Nephron (organoid): ENCODE measurements at regions not wholly inside any gene's neighbourhood (a gene's known extent, or its start where the extent isn't known, plus 50 kb on each side); places are given as distances from the start of the nearest gene placed in this dataset.
"Not testable (repeated sequence)": the region's sequence is repeated elsewhere in the genome, so short reads cannot be mapped to it uniquely, and the experiment has no call there.

ENCODE experiments used
- H3K27ac Mint-ChIP-seq, 3 experiments: 2 replicates each; pipeline ENCODE4 v1.8.0; 2020; ENCODE audit warnings: mixed read lengths in 3 of 3, mild to moderate bottlenecking in 2 of 3, moderate library complexity in 1 of 3
- H3K27me3 Mint-ChIP-seq: 2 replicates; pipeline ENCODE4 v1.8.0; 2021; ENCODE audit warnings: low read depth, mild to moderate bottlenecking, moderate library complexity, mixed read lengths
- H3K36me3 Mint-ChIP-seq: 2 replicates; pipeline ENCODE4 v1.8.0; 2020; ENCODE audit warnings: low read depth, mixed read lengths
- H3K4me1 Mint-ChIP-seq: 2 replicates; pipeline ENCODE4 v1.8.0; 2020; ENCODE audit warnings: mixed read lengths
- H3K4me3 Mint-ChIP-seq, 3 experiments: 2 replicates each; pipeline ENCODE4 v1.8.0; 2020; ENCODE audit warnings: mild to moderate bottlenecking in 3 of 3, mixed read lengths in 3 of 3, moderate library complexity in 2 of 3
- H3K9me3 Mint-ChIP-seq: 2 replicates; pipeline ENCODE4 v1.8.0; 2020; ENCODE audit warnings: mixed read lengths
- TF ChIP-seq, protein P1 (sequence below), 3 experiments: fragments of 200-600 bp; sonication (generic); IDR thresholded peaks; one replicate each; pipeline ENCODE4 v1.5.0; 2021; ENCODE audit warnings: antibody characterized with exemption in 3 of 3; ENCODE audit not compliant: unreplicated experiment in 3 of 3

DNA sequence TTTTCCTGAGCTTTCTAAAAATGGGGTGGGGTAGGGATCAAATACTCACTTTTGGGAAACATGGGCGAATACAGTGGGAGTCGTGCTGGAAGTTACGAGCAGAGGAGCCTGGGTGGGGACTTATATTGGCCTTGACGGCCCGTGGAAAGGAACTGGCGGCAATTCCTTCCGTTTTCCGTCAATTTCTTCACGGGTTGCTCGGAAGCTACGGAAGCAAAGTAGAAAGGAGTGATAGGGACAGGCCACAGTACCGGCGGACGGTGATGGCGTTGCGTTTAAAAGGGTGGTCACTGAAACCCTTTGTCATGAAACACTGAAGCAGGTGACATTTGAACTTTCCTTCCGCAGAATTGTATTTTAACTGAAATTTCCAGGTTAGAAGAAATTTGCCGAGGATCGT is 505.0 kb downstream of the PRIM2 start:
- not testable (repeated sequence) for H3K9me3 Mint-ChIP-seq, H3K27ac Mint-ChIP-seq, H3K4me1 Mint-ChIP-seq, H3K4me3 Mint-ChIP-seq, H3K36me3 Mint-ChIP-seq
- peaks cover 69% of the 10 kb centered on the region for H3K27me3 Mint-ChIP-seq

DNA sequence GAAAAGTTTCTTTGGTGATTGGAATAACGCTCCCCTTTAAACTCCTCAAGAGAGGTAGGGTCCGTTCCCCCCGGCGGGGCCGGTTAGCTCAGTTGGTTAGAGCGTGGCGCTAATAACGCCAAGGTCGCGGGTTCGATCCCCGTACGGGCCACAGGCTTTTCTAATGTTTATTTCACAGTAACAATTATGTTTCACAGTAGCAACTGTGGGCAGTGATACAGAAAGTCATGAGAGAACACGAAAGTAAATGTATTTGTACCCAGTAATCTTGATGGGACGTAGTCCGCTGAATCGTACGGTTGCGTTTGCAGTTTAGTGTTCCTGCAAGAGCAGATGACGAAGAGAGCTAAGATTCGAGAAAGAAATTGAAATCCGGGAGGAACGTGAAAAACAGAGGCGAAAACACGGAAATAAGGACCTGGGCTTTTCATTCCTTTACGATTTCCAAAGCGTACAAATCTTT is 505.5 kb downstream of the PRIM2 start:
- Mint-ChIP-seq H3K36me3 (no peaks in the 10 kb centered on the region), H3K9me3 (no peaks in the 10 kb centered on the region), H3K27me3 (peaks cover 68% of the 10 kb centered on the region), H3K4me3 (no peak overlapping the region), H3K4me1 (no peaks in the 10 kb centered on the region), H3K27ac (no peak overlapping the region)
- TF ChIP-seq, protein P1, sequence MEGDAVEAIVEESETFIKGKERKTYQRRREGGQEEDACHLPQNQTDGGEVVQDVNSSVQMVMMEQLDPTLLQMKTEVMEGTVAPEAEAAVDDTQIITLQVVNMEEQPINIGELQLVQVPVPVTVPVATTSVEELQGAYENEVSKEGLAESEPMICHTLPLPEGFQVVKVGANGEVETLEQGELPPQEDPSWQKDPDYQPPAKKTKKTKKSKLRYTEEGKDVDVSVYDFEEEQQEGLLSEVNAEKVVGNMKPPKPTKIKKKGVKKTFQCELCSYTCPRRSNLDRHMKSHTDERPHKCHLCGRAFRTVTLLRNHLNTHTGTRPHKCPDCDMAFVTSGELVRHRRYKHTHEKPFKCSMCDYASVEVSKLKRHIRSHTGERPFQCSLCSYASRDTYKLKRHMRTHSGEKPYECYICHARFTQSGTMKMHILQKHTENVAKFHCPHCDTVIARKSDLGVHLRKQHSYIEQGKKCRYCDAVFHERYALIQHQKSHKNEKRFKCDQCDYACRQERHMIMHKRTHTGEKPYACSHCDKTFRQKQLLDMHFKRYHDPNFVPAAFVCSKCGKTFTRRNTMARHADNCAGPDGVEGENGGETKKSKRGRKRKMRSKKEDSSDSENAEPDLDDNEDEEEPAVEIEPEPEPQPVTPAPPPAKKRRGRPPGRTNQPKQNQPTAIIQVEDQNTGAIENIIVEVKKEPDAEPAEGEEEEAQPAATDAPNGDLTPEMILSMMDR (IDR thresholded peaks at IDR 0.05; ENCODE audit: unreplicated experiment in 3 of 3): no peak

DNA sequence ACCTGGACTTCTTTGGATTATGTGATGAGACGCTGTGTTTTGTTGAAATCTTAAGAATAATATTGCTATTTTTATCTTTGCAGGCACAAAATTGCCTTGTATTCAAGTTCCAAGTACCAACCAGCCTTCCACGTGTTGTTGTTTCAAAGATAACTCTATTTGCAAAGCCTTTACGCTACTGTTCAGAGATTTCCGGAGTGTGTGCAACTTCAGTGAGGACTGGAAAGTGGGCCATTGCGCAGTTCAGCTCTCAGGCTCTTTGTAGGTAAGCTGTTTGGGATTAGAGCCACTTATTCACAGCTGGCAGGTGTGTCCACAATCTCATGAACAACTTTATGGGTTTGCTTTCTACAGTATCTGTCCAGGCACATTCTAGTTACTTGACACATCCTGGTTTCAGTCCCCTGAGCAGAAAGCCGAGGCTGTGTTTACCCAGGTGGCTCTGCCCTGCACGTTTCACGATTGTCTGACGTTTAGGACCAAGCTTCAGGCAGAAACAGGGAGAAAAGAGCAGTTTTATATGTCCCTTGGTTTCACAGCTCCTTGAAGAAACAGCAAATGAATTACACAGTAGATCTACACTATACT is 520.3 kb downstream of the PRIM2 start:
- H3K4me1 Mint-ChIP-seq, H3K4me3 Mint-ChIP-seq, H3K27me3 Mint-ChIP-seq, H3K27ac Mint-ChIP-seq, H3K36me3 Mint-ChIP-seq, H3K9me3 Mint-ChIP-seq: not testable (repeated sequence)

DNA sequence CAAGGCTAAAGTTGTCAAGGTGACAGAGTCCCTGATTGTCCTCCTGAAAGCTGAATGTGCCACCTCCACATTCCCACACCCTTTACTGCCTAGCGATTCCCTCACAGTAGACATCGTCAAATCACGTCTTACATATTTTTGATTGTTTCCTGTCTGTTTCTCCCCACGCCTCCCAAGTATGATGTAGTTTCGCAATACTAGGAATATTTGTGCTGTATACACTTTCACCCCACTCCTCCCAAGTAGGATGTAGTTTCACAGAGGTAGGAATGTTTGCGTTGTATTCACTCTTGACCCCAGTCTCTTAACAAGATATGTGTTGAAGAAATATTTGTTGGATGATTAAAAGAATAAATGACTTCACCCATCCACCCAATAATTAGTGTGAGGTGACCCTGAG is 524.1 kb downstream of the PRIM2 start:
- not testable (repeated sequence) for H3K36me3 Mint-ChIP-seq, H3K27me3 Mint-ChIP-seq, H3K4me1 Mint-ChIP-seq, H3K9me3 Mint-ChIP-seq, H3K27ac Mint-ChIP-seq, H3K4me3 Mint-ChIP-seq

DNA sequence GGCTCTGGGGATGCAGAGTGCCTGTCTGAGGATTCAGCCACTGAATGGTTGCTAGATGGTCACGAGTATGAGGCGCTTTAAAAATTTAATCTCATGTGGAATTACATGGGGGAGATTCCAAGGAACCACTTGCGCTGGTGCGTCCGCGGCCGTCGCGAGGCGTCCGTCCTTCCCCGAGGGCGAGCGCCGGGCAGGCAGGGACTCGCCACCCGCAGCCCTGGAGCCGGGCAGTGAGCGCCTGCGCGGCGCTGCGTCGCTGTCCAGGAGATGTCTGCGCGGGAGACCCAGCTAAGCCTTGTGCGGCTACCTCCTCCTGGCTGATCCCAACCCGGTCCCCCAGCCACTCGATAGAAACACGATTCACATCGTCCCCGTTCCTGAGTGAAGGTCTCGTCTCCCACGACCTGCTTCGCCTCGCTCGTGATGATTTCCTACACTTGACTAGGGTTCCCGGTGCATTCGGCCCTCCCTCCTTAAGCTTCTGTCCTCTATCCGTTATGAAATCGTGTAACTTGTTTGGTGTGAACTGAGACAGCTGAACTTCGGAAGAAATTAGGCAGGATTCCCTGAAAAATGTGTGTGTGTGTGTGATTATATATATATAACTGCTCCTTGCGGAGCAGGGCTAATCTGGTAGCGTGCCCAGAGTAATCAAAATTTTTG is 536.4 kb downstream of the PRIM2 start:
- not testable (repeated sequence) for H3K4me3 Mint-ChIP-seq, H3K27ac Mint-ChIP-seq, H3K9me3 Mint-ChIP-seq, H3K36me3 Mint-ChIP-seq, H3K4me1 Mint-ChIP-seq
- peaks cover 21% of the 10 kb centered on the region for H3K27me3 Mint-ChIP-seq

DNA sequence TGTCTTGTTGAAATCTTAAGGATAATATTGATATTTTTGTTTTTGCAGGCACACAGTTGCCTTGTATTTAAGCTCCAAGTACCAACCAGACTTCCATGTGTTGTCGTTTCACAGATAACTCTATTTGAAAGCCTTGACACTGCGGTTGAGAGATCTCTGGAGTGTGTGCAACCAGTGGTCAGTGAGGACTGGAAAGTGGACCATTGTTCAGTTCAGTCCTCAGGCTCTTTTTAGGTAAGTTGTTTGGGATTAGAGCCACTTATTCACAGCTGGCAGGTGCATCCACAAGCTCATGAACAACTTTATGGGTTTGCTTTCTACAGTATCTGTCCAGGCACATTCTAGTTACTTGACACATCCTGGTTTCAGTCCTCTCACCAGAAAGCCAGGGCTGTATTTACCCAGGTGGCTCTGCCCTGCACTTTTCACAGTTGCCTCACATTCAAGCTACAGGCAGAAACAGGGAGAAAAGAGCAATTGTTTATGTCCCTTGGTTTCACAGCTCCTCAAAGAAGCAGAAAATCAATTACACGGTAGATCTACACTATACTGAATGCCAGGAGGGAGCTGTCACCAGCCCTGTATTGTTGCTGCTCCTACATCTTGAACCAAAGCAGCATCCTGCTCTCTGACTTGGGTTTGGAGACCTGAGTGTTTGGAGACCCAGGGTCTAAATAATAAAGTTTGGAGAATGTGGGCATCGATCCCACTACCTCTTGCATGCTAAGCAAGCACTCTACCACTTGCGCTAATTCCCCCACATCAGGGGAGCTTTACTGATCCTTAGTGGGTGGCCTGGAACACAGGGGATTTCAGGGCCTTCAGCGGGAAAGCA is 543.3 kb downstream of the PRIM2 start:
- H3K4me1 Mint-ChIP-seq, H3K36me3 Mint-ChIP-seq, H3K9me3 Mint-ChIP-seq, H3K27ac Mint-ChIP-seq, H3K4me3 Mint-ChIP-seq: not testable (repeated sequence)
- peaks cover 18% of the 10 kb centered on the region for H3K27me3 Mint-ChIP-seq

DNA sequence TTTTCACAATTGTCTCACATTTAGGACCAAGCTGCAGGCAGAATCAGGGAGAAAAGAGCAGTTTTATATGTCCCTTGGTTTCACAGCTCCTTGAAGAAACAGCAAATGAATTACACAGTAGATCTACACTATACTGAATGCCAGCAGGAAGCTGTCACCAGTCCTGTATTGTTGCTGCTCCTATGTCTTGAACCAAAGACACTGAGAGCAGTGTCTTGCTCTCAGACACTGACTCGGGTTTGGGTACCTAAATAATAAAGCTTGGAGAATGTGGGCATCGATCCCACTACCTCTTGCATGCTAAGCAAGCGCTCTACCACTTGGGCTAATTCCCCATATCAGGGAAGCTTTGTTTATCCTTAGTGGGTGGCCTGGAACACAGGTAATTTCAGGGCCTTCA is 552.7 kb downstream of the PRIM2 start:
- not testable (repeated sequence) for H3K36me3 Mint-ChIP-seq, H3K27me3 Mint-ChIP-seq, H3K4me3 Mint-ChIP-seq, H3K9me3 Mint-ChIP-seq, H3K27ac Mint-ChIP-seq, H3K4me1 Mint-ChIP-seq

DNA sequence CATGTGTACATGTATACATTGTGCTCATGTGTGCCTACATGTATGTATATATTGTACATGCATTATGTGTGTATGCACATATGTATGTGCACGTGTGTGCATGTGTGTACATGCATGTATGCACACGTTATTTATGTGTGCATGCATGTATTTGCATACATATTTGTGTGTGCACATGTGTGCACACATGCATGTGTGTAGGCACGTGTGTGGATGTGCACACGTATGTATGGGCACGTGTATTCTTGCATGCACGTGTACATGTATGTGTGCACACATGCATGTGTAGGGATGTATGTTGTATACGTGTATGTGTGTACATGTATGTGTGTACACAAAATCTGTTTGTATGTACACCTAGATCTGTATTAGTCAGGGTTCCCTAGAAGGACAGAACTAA is 556.0 kb downstream of the PRIM2 start:
- H3K36me3 Mint-ChIP-seq, H3K4me1 Mint-ChIP-seq, H3K27me3 Mint-ChIP-seq, H3K4me3 Mint-ChIP-seq, H3K27ac Mint-ChIP-seq: not testable (repeated sequence)
- peaks cover 11% of the 10 kb centered on the region for H3K9me3 Mint-ChIP-seq

DNA sequence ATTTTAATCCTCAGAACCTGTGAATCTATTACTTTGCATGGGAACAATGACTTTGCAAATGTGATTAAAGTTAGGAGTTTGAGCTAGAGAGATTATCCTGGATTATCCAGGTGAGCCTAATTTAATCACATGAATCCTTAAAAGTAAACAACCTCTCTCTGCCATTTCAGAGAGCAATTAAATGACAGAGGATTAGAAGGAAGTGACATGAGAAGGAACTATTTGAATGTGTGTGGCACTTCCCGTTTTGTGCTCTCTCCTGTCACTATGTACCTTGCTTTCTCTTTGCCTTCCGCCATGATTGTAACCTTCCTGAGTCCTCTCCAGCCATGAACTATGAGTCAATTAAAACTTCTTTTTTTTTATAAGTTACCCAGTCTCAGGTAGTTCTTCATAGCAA is 559.2 kb downstream of the PRIM2 start:
- not testable (repeated sequence) for H3K27ac Mint-ChIP-seq, H3K36me3 Mint-ChIP-seq, H3K4me3 Mint-ChIP-seq, H3K27me3 Mint-ChIP-seq, H3K4me1 Mint-ChIP-seq
- peaks cover 12% of the 10 kb centered on the region for H3K9me3 Mint-ChIP-seq

DNA sequence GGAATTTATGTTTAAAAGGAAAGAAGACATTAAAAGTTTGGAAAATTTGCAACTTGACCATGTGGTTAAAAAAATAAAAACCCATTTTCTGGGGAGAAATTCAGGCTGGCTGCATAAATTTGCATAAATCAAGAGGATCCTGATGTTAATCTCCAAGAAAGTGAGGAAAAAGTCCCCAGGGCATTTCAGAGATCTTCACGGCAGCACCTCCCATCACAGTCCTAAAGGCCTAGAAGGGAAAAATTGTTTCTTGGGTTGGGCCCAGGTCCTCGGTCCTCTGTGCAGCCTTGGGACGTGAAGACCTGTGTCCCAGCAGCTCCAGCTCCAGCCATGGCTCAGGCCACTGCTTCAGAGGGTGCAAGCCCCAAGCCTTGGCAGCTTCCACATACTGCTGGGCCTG is 560.3 kb downstream of the PRIM2 start:
- not testable (repeated sequence) for H3K4me3 Mint-ChIP-seq

DNA sequence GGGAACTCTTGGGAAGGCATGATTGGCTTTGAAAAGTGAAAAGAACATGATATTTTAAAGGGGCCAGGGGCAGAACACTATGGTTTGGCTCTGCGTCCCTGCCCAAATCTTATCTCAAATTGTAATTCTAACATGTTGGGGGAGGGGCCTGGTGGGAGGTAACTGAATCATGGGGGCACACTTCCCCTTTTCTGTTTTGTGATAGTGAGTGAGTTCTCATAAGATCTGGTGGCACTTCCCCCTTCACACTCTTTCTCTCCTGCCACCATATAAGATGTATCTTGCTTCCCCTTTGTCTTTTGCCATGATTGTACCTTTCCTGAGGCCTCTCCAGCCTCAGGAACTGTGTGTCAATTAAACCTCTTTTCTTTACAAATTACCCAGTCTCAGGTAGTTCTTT is 561.4 kb downstream of the PRIM2 start:
- H3K36me3 Mint-ChIP-seq, H3K4me1 Mint-ChIP-seq, H3K9me3 Mint-ChIP-seq, H3K4me3 Mint-ChIP-seq, H3K27ac Mint-ChIP-seq, H3K27me3 Mint-ChIP-seq: not testable (repeated sequence)

More for the DNA sequence above, 560.3 kb downstream of the PRIM2 start:
- H3K27me3 Mint-ChIP-seq, H3K9me3 Mint-ChIP-seq, H3K27ac Mint-ChIP-seq, H3K4me1 Mint-ChIP-seq, H3K36me3 Mint-ChIP-seq: not testable (repeated sequence)

DNA sequence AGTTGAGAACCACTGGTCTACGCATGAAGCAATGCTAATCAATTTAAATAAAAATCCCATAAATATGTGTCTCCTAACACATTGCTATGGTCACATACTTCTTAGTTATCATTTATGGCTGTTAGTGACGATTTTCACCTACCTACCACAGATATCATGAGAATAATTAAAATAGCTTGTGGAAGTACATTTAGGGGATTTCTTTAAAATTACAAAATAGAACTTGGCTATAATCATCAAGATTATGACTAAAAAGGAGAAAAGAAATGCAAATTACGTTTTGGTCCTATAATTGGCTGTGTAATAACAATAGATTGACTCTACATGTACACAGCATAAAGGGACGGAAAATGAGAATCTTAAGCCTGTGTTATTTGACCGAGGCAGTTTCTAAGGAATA is 581.4 kb downstream of the PRIM2 start:
- not testable (repeated sequence) for H3K36me3 Mint-ChIP-seq, H3K4me3 Mint-ChIP-seq, H3K27ac Mint-ChIP-seq, H3K9me3 Mint-ChIP-seq, H3K27me3 Mint-ChIP-seq, H3K4me1 Mint-ChIP-seq

DNA sequence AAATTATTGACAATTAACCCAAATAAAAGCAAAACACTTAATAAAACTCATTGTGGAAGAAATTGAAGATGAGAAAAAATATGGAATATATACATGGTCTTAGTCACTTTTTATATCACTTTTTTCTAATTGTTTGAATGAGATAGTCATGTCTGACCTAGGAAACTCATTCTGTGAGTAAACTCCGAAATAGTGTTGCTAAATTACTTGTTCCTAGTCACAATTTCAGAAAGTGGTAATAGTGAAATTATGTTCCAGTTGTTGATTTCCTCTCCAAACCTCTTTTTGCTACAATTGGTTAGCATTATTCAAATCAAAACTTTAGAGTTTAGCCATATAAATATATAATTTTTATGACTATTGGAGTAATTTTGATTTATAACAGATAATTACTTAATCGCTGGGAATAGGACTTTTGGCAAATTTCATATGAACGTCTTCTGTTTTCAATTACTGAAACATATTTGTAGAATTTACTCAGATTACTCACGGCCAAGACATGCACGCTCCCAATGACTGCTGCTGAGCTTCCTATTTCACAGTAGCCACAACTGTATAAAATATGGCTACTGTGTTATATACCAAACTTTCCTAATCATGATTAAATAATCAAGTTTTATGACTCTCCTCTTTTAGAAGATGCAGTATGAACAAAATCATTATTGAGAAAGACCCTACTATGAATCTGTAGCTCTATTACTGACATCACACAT is 583.4 kb downstream of the PRIM2 start:
- not testable (repeated sequence) for H3K36me3 Mint-ChIP-seq, H3K27ac Mint-ChIP-seq, H3K27me3 Mint-ChIP-seq, H3K4me1 Mint-ChIP-seq, H3K9me3 Mint-ChIP-seq, H3K4me3 Mint-ChIP-seq

DNA sequence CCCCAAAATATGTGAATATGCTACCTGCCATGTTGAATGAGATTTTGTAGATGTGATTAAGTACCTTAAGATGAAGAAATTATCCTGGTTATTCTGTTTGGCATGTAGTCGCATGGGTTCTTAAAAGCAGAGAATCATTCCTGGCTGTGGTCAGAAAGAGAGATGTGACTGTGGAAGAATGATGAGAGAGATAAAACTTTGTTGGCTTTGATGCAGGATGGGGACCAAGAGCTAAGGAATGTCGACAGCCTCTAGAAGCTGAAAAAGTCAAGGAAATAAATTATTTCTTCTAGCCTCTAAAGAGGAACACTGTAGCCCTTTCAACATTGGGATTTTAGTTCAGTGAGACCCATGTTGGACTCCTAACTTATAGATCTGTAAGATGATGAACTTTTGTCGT is 584.0 kb downstream of the PRIM2 start:
- H3K4me3 Mint-ChIP-seq, H3K27ac Mint-ChIP-seq, H3K36me3 Mint-ChIP-seq, H3K4me1 Mint-ChIP-seq, H3K9me3 Mint-ChIP-seq, H3K27me3 Mint-ChIP-seq: not testable (repeated sequence)
